Neutrophil (primary cell): ENCODE measurements at regions not wholly inside any gene's neighbourhood (a gene's known extent, or its start where the extent isn't known, plus 50 kb on each side); places are given as distances from the start of the nearest gene placed in this dataset.

Experiments
- H3K27ac ChIP-seq: fragments of 200-600 bp; sonication (generic); 2 replicates; pipeline ENCODE4 v1.5.1; 2016; ENCODE audit warnings: mild to moderate bottlenecking, moderate library complexity
- H3K27me3 ChIP-seq: fragments of 200-600 bp; sonication (generic); 2 replicates; pipeline ENCODE4 v1.6.0; 2016; ENCODE audit warnings: mild to moderate bottlenecking
- H3K36me3 ChIP-seq: fragments of 200-600 bp; sonication (generic); 2 replicates; pipeline ENCODE4 v1.5.1; 2017
- H3K4me1 ChIP-seq, 2 experiments: fragments of 200-600 bp in 1 of 2; sonication (generic) in 1 of 2; 1 replicate in 1 of 2; 2 replicates in 1 of 2; pipeline versions ENCODE4 v1.5.1 to v1.6.1; 2013 to 2016; ENCODE audit warnings: low read depth in 1 of 2, low read length in 1 of 2, mild to moderate bottlenecking in 1 of 2, moderate library complexity in 1 of 2; ENCODE audit not compliant: control insufficient read depth in 1 of 2, insufficient read depth in 1 of 2
- H3K4me3 ChIP-seq, 2 experiments: fragments of 200-600 bp in 1 of 2; sonication (generic) in 1 of 2; 1 replicate in 1 of 2; 2 replicates in 1 of 2; pipeline ENCODE4 v1.5.1; 2013 to 2016; ENCODE audit warnings: low read depth in 1 of 2, low read length in 1 of 2, mild to moderate bottlenecking in 1 of 2, moderate library complexity in 1 of 2
- H3K9me3 ChIP-seq: fragments of 200-600 bp; sonication (generic); 2 replicates; pipeline ENCODE4 v1.5.1; 2016
- TF ChIP-seq, protein P1 (sequence below): fragments of 200-600 bp; sonication (generic); IDR thresholded peaks from 2 replicates; pipeline ENCODE4 v1.5.1; 2016; ENCODE audit warnings: antibody characterized with exemption

DNA sequence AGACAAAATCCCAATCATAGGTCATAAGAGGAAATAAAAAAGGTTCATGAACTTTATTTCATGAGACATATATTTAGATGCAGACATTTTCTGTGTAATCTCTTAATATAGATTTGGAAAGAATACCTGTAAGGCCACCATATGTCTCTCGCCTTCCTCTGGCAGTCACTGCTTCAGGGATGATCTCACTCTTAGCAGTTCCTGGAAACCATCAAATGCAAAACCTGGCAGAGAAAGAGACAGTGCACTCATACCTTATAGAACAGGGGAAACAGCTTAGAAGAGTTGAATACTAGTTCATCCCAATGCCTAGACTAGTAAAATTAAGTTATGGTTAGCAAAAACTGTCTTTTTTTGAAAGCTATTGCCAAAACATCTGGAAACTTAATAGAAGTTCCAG lies 243.3 kb downstream of the GASK1B start:
- H3K9me3 ChIP-seq, result no peaks in the 10 kb centered on the region
- no peaks in the 10 kb centered on the region for H3K4me1 ChIP-seq
- no peaks in the 10 kb centered on the region for H3K27me3 ChIP-seq
- no peaks in the 10 kb centered on the region for H3K36me3 ChIP-seq
- H3K27ac ChIP-seq, result no peak overlapping the region
- TF ChIP-seq, protein P1, sequence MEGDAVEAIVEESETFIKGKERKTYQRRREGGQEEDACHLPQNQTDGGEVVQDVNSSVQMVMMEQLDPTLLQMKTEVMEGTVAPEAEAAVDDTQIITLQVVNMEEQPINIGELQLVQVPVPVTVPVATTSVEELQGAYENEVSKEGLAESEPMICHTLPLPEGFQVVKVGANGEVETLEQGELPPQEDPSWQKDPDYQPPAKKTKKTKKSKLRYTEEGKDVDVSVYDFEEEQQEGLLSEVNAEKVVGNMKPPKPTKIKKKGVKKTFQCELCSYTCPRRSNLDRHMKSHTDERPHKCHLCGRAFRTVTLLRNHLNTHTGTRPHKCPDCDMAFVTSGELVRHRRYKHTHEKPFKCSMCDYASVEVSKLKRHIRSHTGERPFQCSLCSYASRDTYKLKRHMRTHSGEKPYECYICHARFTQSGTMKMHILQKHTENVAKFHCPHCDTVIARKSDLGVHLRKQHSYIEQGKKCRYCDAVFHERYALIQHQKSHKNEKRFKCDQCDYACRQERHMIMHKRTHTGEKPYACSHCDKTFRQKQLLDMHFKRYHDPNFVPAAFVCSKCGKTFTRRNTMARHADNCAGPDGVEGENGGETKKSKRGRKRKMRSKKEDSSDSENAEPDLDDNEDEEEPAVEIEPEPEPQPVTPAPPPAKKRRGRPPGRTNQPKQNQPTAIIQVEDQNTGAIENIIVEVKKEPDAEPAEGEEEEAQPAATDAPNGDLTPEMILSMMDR, result no peak
- H3K4me3 ChIP-seq, result no peak overlapping the region

GRCh38 chr4:157918036-157918832 lies 254.6 kb downstream of the GASK1B start:
- Histone ChIP-seq H3K36me3 (no peaks in the 10 kb centered on the region), H3K4me1 (no peaks in the 10 kb centered on the region), H3K9me3 (no peaks in the 10 kb centered on the region), H3K27me3 (no peaks in the 10 kb centered on the region), H3K4me3 (no peak overlapping the region), H3K27ac (no peak overlapping the region)
- TF ChIP-seq, protein P1, result no peak

DNA sequence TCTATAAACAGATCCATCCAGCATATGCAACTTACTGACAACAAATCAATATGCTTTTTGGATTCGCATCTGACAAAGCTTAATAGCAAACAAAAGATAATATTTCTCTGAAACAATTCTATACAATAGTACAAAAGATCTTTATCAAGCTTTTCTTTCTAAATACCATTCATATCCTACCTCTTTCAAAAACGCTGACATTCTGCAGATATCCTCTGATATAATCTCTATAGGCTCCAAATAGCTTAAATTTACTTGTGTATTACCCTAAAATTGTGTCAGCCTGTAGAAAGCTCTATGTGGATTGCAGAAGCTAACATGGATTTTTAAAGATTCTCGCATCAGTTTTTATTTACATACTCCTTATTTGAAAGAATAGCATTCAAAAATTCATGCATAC lies 260.6 kb downstream of the GASK1B start:
- TF ChIP-seq, protein P1, result no peak
- Histone ChIP-seq H3K4me3 (no peak overlapping the region), H3K36me3 (no peaks in the 10 kb centered on the region), H3K9me3 (no peaks in the 10 kb centered on the region), H3K27ac (no peak overlapping the region), H3K4me1 (no peaks in the 10 kb centered on the region), H3K27me3 (no peaks in the 10 kb centered on the region)

- Histone ChIP-seq H3K27ac (no peak overlapping the region), H3K4me1 (no peaks in the 10 kb centered on the region), H3K4me3 (no peak overlapping the region), H3K9me3 (no peaks in the 10 kb centered on the region), H3K36me3 (no peaks in the 10 kb centered on the region), H3K27me3 (no peaks in the 10 kb centered on the region)
- TF ChIP-seq, protein P1, result no peak
These were observed 261.2 kb downstream of the GASK1B start for GRCh38 chr4:157911662-157912061.

GRCh38 chr4:157908691-157909090 lies 264.1 kb downstream of the GASK1B start:
- H3K36me3 ChIP-seq, result no peaks in the 10 kb centered on the region

More at GRCh38 chr4:157908691-157909090, 264.1 kb downstream of the GASK1B start:
- Histone ChIP-seq H3K9me3 (no peaks in the 10 kb centered on the region), H3K27me3 (no peaks in the 10 kb centered on the region), H3K27ac (no peak overlapping the region), H3K4me3 (no peak overlapping the region), H3K4me1 (no peaks in the 10 kb centered on the region)
- TF ChIP-seq, protein P1, result no peak
